HEK293 (cell line): ENCODE measurements at regions not wholly inside any gene's neighbourhood (a gene's known extent, or its start where the extent isn't known, plus 50 kb on each side); places are given as distances from the start of the nearest gene placed in this dataset.

Experiments used
- CTCF ChIA-PET: fragments of 350-600 bp; formaldehyde crosslinking; extraction: SDS; loops from one replicate; lab custom pipeline; 2021; ENCODE audit warnings: antibody characterized with exemption; lab: Yijun Ruan, JAX
- POLR2A ChIA-PET: fragments of 300-600 bp; formaldehyde crosslinking; extraction: SDS; loops from one replicate; lab custom pipeline; 2020; ENCODE audit warnings: antibody characterized with exemption, inconsistent platforms; lab: Yijun Ruan, JAX
- H3K27ac ChIP-seq: fragments of 200-500 bp; sonication (Bioruptor generic); 2 replicates; pipeline ENCODE4 v1.5.1; 2014; ENCODE audit warnings: low read depth, low read length, control low read depth, inconsistent platforms; ENCODE audit errors: extremely low read depth
- H3K36me3 ChIP-seq, 2 experiments: fragments of 200-500 bp in 1 of 2; sonication (Bioruptor generic) in 1 of 2; 1 replicate in 1 of 2; 2 replicates in 1 of 2; pipeline ENCODE4 v1.5.1; 2014 to 2017; ENCODE audit warnings: inconsistent platforms in 2 of 2, low read length in 2 of 2; ENCODE audit not compliant: control insufficient read depth in 2 of 2, insufficient read depth in 1 of 2
- H3K4me1 ChIP-seq: fragments of 200-500 bp; sonication (Bioruptor generic); 2 replicates; pipeline ENCODE4 v1.5.1; 2014; ENCODE audit warnings: mild to moderate bottlenecking, low read length, inconsistent platforms; ENCODE audit not compliant: control insufficient read depth, insufficient read depth
- H3K4me3 ChIP-seq: 2 replicates; pipeline ENCODE4 v1.5.1; 2011; ENCODE audit warnings: low read depth, mild to moderate bottlenecking, control low read depth, low read length, moderate library complexity
- H3K9me3 ChIP-seq: fragments of 200-500 bp; sonication (Bioruptor generic); 2 replicates; pipeline ENCODE4 v1.5.1; 2014; ENCODE audit warnings: low read depth, low read length, inconsistent platforms; ENCODE audit not compliant: control insufficient read depth, insufficient read depth
- GLIS1 ChIP-seq: fragments of 450-650 bp; formaldehyde crosslinking; IDR thresholded peaks from 2 replicates; pipeline ENCODE4 v1.5.1; 2016; ENCODE audit warnings: missing biosample characterization, missing genetic modification characterization
- SCRT2 ChIP-seq: fragments of 450-650 bp; formaldehyde crosslinking; IDR thresholded peaks from 2 replicates; pipeline ENCODE4 v1.5.1; 2016; ENCODE audit warnings: missing biosample characterization, missing genetic modification characterization
- ZBTB1 ChIP-seq: fragments of 450-650 bp; formaldehyde crosslinking; IDR thresholded peaks from 2 replicates; pipeline ENCODE4 v1.5.1; 2016; ENCODE audit warnings: missing biosample characterization, missing genetic modification characterization
- ZFHX2 ChIP-seq: fragments of 450-650 bp; formaldehyde crosslinking; conservative IDR thresholded peaks from 2 replicates; pipeline ENCODE4 v1.5.1; 2016; ENCODE audit warnings: missing biosample characterization, missing genetic modification characterization
- ZIC2 ChIP-seq: fragments of 450-650 bp; formaldehyde crosslinking; IDR thresholded peaks from 2 replicates; pipeline ENCODE4 v1.5.1; 2016; ENCODE audit warnings: missing biosample characterization, missing genetic modification characterization
- ZNF248 ChIP-seq: fragments of 450-650 bp; formaldehyde crosslinking; IDR thresholded peaks from 2 replicates; pipeline ENCODE4 v1.5.1; 2017; ENCODE audit warnings: missing biosample characterization, missing genetic modification characterization
- ZNF366 ChIP-seq: fragments of 450-650 bp; formaldehyde crosslinking; conservative IDR thresholded peaks from 2 replicates; pipeline ENCODE4 v1.5.1; 2016; ENCODE audit warnings: missing biosample characterization, missing genetic modification characterization
- ZNF404 ChIP-seq: fragments of 450-650 bp; formaldehyde crosslinking; IDR thresholded peaks from 2 replicates; pipeline ENCODE4 v1.5.1; 2017; ENCODE audit warnings: missing biosample characterization, missing genetic modification characterization
- ZNF501 ChIP-seq: fragments of 450-650 bp; formaldehyde crosslinking; IDR thresholded peaks from 2 replicates; pipeline ENCODE4 v1.5.1; 2016; ENCODE audit warnings: missing biosample characterization, missing genetic modification characterization
- ZNF510 ChIP-seq: fragments of 450-650 bp; formaldehyde crosslinking; IDR thresholded peaks from 2 replicates; pipeline ENCODE4 v1.5.1; 2018; ENCODE audit warnings: mild to moderate bottlenecking, missing genetic modification characterization, missing biosample characterization; ENCODE audit not compliant: insufficient replicate concordance
- ZNF518A ChIP-seq: fragments of 450-650 bp; formaldehyde crosslinking; conservative IDR thresholded peaks from 2 replicates; pipeline ENCODE4 v1.5.1; 2016; ENCODE audit warnings: low read depth, missing biosample characterization, missing genetic modification characterization
- ZNF530 ChIP-seq: fragments of 450-650 bp; formaldehyde crosslinking; IDR thresholded peaks from 2 replicates; pipeline ENCODE4 v1.5.1; 2016; ENCODE audit warnings: low read depth, missing biosample characterization, missing genetic modification characterization
- ZNF544 ChIP-seq: fragments of 450-650 bp; formaldehyde crosslinking; IDR thresholded peaks from 2 replicates; pipeline ENCODE4 v1.5.0; 2017; ENCODE audit warnings: missing biosample characterization, missing genetic modification characterization
- ZNF580 ChIP-seq: fragments of 450-650 bp; formaldehyde crosslinking; IDR thresholded peaks from 2 replicates; pipeline ENCODE4 v1.5.1; 2016; ENCODE audit warnings: missing biosample characterization, missing genetic modification characterization
- ZNF610 ChIP-seq: fragments of 450-650 bp; formaldehyde crosslinking; IDR thresholded peaks from 2 replicates; pipeline ENCODE4 v1.5.1; 2016; ENCODE audit warnings: missing biosample characterization, missing genetic modification characterization, borderline replicate concordance
- ZNF621 ChIP-seq: fragments of 450-650 bp; formaldehyde crosslinking; IDR thresholded peaks from 2 replicates; pipeline ENCODE4 v1.5.1; 2017; ENCODE audit warnings: missing biosample characterization, missing genetic modification characterization
- ZNF677 ChIP-seq: fragments of 450-650 bp; IDR thresholded peaks from 2 replicates; pipeline ENCODE4 v1.5.0; 2018; ENCODE audit warnings: missing biosample characterization, mild to moderate bottlenecking, missing genetic modification characterization, moderate library complexity
- ZNF704 ChIP-seq: fragments of 450-650 bp; formaldehyde crosslinking; IDR thresholded peaks from 2 replicates; pipeline ENCODE4 v1.5.1; 2016; ENCODE audit warnings: missing biosample characterization, missing genetic modification characterization
- TF ChIP-seq, protein P1 (sequence below): fragments of 450-650 bp; IDR thresholded peaks from 2 replicates; pipeline ENCODE4 v1.5.1; 2018; ENCODE audit warnings: missing biosample characterization, mild to moderate bottlenecking, missing genetic modification characterization
- TF ChIP-seq, protein P2 (sequence below): fragments of 450-650 bp; formaldehyde crosslinking; IDR thresholded peaks from 2 replicates; pipeline ENCODE4 v1.5.1; 2017; ENCODE audit warnings: missing biosample characterization, mild to moderate bottlenecking, missing genetic modification characterization, moderate library complexity

GRCh38 chr1:214853340-214853739 lies 229.2 kb upstream of the KCNK2 start:
- H3K36me3 ChIP-seq, result no peaks in the 10 kb centered on the region
- H3K9me3 ChIP-seq, result no peaks in the 10 kb centered on the region
- H3K4me1 ChIP-seq, result no peaks in the 10 kb centered on the region
- no peak overlapping the region for H3K27ac ChIP-seq
- CTCF ChIA-PET, result interaction anchor here (0.6 kb wide), 1 partner anchor 29 kb away, joined by 3 read pairs; no protein-coding TSS in a partner anchor
- TF ChIP-seq ZNF530 (tag by site-specific recombination) (no peak), ZNF404 (tag by site-specific recombination) (no peak)
- TF ChIP-seq, protein P1, sequence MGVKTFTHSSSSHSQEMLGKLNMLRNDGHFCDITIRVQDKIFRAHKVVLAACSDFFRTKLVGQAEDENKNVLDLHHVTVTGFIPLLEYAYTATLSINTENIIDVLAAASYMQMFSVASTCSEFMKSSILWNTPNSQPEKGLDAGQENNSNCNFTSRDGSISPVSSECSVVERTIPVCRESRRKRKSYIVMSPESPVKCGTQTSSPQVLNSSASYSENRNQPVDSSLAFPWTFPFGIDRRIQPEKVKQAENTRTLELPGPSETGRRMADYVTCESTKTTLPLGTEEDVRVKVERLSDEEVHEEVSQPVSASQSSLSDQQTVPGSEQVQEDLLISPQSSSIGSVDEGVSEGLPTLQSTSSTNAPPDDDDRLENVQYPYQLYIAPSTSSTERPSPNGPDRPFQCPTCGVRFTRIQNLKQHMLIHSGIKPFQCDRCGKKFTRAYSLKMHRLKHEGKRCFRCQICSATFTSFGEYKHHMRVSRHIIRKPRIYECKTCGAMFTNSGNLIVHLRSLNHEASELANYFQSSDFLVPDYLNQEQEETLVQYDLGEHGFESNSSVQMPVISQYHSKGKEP (tag by site-specific recombination), result no peak
- POLR2A ChIA-PET, result no interaction called here
- no peak overlapping the region for H3K4me3 ChIP-seq

- H3K9me3 ChIP-seq, result no peaks in the 10 kb centered on the region
- POLR2A ChIA-PET, result no interaction called here
- TF ChIP-seq ZNF544 (tag by site-specific recombination) (no peak), ZIC2 (no peak), ZNF248 (no peak), SCRT2 (no peak), ZNF621 (tag by site-specific recombination) (no peak), ZNF366 (tag by site-specific recombination) (no peak), ZNF677 (tag by site-specific recombination) (no peak), ZNF704 (tag by site-specific recombination) (no peak)
- CTCF ChIA-PET, result interaction anchor here (0.5 to 1.2 kb wide), 2 partner anchors 27 to 593 kb away, joined by 3 to 4 read pairs; no protein-coding TSS in a partner anchor
- no peaks in the 10 kb centered on the region for H3K36me3 ChIP-seq
- no peaks in the 10 kb centered on the region for H3K4me1 ChIP-seq
- H3K27ac ChIP-seq, result no peak overlapping the region
- no peak overlapping the region for H3K4me3 ChIP-seq
Measured at GRCh38 chr1:214854126-214854875, 228.2 kb upstream of the KCNK2 start.

DNA sequence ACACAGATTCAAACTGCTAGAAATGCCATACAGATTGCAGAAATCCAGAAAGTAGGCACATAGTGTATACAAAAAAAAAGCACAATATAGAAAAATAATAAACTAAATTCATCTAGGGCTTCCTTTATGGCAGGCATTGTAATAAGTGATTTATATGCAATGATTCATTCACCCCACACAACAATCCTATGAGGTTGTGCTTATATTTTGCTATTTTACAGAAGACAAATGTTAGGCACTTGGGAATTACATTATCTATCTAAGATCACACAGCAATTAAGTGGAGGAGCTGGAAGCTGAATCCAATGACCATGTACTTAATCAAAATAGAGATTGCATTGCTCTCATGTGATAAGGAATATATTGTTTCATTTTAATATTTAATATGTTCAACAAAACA lies 225.7 kb upstream of the KCNK2 start:
- ChIA-PET POLR2A (no interaction called here), CTCF (no interaction called here)
- TF ChIP-seq ZNF610 (tag by site-specific recombination) (no peak), ZNF518A (no peak), ZFHX2 (tag by site-specific recombination) (no peak), ZNF510 (tag by site-specific recombination) (no peak), ZBTB1 (tag by site-specific recombination) (no peak), GLIS1 (tag by site-specific recombination) (no peak), ZNF580 (no peak), ZNF501 (tag by site-specific recombination) (no peak)
- TF ChIP-seq, protein P2, sequence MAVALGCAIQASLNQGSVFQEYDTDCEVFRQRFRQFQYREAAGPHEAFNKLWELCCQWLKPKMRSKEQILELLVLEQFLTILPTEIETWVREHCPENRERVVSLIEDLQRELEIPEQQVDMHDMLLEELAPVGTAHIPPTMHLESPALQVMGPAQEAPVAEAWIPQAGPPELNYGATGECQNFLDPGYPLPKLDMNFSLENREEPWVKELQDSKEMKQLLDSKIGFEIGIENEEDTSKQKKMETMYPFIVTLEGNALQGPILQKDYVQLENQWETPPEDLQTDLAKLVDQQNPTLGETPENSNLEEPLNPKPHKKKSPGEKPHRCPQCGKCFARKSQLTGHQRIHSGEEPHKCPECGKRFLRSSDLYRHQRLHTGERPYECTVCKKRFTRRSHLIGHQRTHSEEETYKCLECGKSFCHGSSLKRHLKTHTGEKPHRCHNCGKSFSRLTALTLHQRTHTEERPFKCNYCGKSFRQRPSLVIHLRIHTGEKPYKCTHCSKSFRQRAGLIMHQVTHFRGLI (tag by site-specific recombination), result no peak

More for the DNA sequence above, 225.7 kb upstream of the KCNK2 start:
- no peaks in the 10 kb centered on the region for H3K4me1 ChIP-seq
- no peaks in the 10 kb centered on the region for H3K36me3 ChIP-seq
- no peak overlapping the region for H3K4me3 ChIP-seq
- no peaks in the 10 kb centered on the region for H3K9me3 ChIP-seq
- H3K27ac ChIP-seq, result no peak overlapping the region
